ENCODE measurements at regions not wholly inside any gene's neighbourhood (a gene's known extent, or its start where the extent isn't known, plus 50 kb on each side); places are given as distances from the start of the nearest gene placed in this dataset.

GRCh38 chr19:16025108-16026101 lies 50.9 kb upstream of the TPM4 start:
- H3K4me3 ChIP-seq (ENCODE audit: low read depth, low read length), result no peak overlapping the region
- H3K27ac ChIP-seq (ENCODE audit: extremely low read depth, low read depth, low read length), result no peak overlapping the region
- ChIA-PET POLR2A (interaction anchor here (0.7 kb wide), 1 partner anchor 352 kb away, joined by 3 read pairs; no protein-coding TSS in a partner anchor), CTCF (interaction anchor here (0.5 to 1.3 kb wide), 3 partner anchors 36 to 361 kb away, joined by 3 to 4 read pairs (median 4); no protein-coding TSS in a partner anchor)
- H3K9me3 ChIP-seq (ENCODE audit: control insufficient read depth, insufficient read depth, low read depth, low read length), result no peaks in the 10 kb centered on the region
- H3K4me1 ChIP-seq (ENCODE audit: control insufficient read depth, insufficient read depth, low read length), result no peaks in the 10 kb centered on the region
- TF ChIP-seq ZNF311 (tag by site-specific recombination; IDR thresholded peaks at IDR 0.05; ENCODE audit: borderline replicate concordance), result no peak
- TF ChIP-seq OSR2 (tag by site-specific recombination; IDR thresholded peaks at IDR 0.05), result no peak
- H3K36me3 ChIP-seq (ENCODE audit: control insufficient read depth in 2 of 2, insufficient read depth in 1 of 2, low read length in 2 of 2), result no peaks in the 10 kb centered on the region

- POLR2A ChIA-PET, result interaction anchor here (0.5 kb wide), 1 partner anchor 84 kb away, joined by 6 read pairs; no protein-coding TSS in a partner anchor
Measured at GRCh38 chr19:16026131-16026530, 50.2 kb upstream of the TPM4 start.

More at GRCh38 chr19:16026131-16026530, 50.2 kb upstream of the TPM4 start:
- Histone ChIP-seq H3K36me3 (ENCODE audit: control insufficient read depth in 2 of 2, insufficient read depth in 1 of 2, low read length in 2 of 2) (no peaks in the 10 kb centered on the region), H3K4me3 (ENCODE audit: low read depth, low read length) (no peak overlapping the region), H3K27ac (ENCODE audit: extremely low read depth, low read depth, low read length) (no peak overlapping the region), H3K4me1 (ENCODE audit: control insufficient read depth, insufficient read depth, low read length) (no peaks in the 10 kb centered on the region), H3K9me3 (ENCODE audit: control insufficient read depth, insufficient read depth, low read depth, low read length) (no peaks in the 10 kb centered on the region)
- no peak for TF ChIP-seq ZSCAN16 (tag by site-specific recombination; IDR thresholded peaks at IDR 0.05)
- TF ChIP-seq ZNF148 (tag by site-specific recombination; IDR thresholded peaks at IDR 0.05; ENCODE audit: borderline replicate concordance), result no peak
- TF ChIP-seq ZNF362 (tag by site-specific recombination; IDR thresholded peaks at IDR 0.05), result no peak
- peak; percentile 50; the same call in 1 of the 2 replicates for TF ChIP-seq SCRT1 (tag by site-specific recombination; IDR thresholded peaks at IDR 0.05; ENCODE audit: borderline replicate concordance)
- TF ChIP-seq SCRT2 (tag by site-specific recombination; IDR thresholded peaks at IDR 0.05), result peak; percentile 70
- CTCF ChIA-PET, result interaction anchor here (0.5 to 0.7 kb wide), 2 partner anchors 37 to 155 kb away, joined by 3 to 4 read pairs; no protein-coding TSS in a partner anchor
